ENCODE measurements at regions not wholly inside any gene's neighbourhood (a gene's known extent, or its start where the extent isn't known, plus 50 kb on each side); places are given as distances from the start of the nearest gene placed in this dataset.
"Not testable (repeated sequence)": the region's sequence is repeated elsewhere in the genome, so short reads cannot be mapped to it uniquely, and the experiment has no call there.

DNA sequence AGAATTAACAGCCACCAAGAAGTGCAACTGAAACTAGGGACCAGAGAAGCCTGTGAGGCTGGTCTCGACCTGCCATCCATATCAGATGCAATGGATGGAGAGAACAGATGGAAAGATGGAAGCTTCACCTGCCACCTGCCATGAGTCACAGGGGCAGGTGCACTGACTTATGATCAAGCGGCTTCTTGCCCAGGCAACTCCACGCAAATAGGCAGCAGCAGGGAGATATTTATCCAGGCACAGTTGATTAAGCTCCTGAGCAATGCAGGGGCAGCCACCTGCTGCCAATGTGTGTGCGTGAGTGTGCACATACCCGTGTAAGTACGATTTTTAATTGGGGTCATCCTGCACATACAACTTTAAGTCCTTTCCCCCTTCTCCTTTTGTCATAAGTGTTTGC lies 174.2 kb downstream of the PTPRU start:
- H3K4me3 ChIP-seq (ENCODE audit: extremely low read depth, insufficient read depth, low read length, poor library complexity, severe bottlenecking) = no peak overlapping the region
- H3K36me3 ChIP-seq (ENCODE audit: control insufficient read depth, insufficient read depth, low read length) = no peaks in the 10 kb centered on the region
- peaks cover 2% of the 10 kb centered on the region for H3K9me3 ChIP-seq (ENCODE audit: control insufficient read depth, low read length)
- WGBS, 2 experiments (ENCODE audit: insufficient coverage in 2 of 2) = 93 to 96% methylated on average over 6 of the region's 6 CpGs
- no peak overlapping the region for H3K27ac ChIP-seq (ENCODE audit: low read depth, low read length, severe bottlenecking)
- no peaks in the 10 kb centered on the region for H3K4me1 ChIP-seq (ENCODE audit: control insufficient read depth, insufficient read depth, low read length, poor library complexity, severe bottlenecking)

DNA sequence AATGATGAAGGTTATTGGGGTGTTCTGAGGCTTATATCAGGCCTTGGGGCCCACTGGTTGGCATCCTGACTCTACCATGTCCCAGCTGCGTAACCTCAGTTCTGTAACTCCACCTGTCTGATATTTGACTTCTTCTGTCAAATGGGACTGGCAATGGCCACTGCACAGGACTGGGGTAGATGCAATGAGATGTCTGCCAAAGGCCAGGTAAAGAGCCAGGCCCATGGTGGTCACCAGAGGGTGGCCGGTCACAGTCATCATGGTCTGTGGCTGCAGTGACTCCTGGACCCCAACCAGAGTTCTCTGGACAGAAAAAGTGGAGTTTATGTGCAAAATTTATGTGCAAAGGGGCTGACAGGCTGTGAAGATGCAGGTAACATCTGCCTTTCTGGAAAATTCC lies 173.3 kb downstream of the PTPRU start:
- no peaks in the 10 kb centered on the region for H3K36me3 ChIP-seq (ENCODE audit: control insufficient read depth, insufficient read depth, low read length)
- 74 to 91% methylated on average over 1 to 2 of the region's 2 CpGs for WGBS, 2 experiments (ENCODE audit: insufficient coverage in 2 of 2)
- H3K4me3 ChIP-seq (ENCODE audit: extremely low read depth, insufficient read depth, low read length, poor library complexity, severe bottlenecking) = no peak overlapping the region
- no peaks in the 10 kb centered on the region for H3K4me1 ChIP-seq (ENCODE audit: control insufficient read depth, insufficient read depth, low read length, poor library complexity, severe bottlenecking)
- H3K9me3 ChIP-seq (ENCODE audit: control insufficient read depth, low read length) = peaks cover 9% of the 10 kb centered on the region
- H3K27ac ChIP-seq (ENCODE audit: low read depth, low read length, severe bottlenecking) = no peak overlapping the region

DNA sequence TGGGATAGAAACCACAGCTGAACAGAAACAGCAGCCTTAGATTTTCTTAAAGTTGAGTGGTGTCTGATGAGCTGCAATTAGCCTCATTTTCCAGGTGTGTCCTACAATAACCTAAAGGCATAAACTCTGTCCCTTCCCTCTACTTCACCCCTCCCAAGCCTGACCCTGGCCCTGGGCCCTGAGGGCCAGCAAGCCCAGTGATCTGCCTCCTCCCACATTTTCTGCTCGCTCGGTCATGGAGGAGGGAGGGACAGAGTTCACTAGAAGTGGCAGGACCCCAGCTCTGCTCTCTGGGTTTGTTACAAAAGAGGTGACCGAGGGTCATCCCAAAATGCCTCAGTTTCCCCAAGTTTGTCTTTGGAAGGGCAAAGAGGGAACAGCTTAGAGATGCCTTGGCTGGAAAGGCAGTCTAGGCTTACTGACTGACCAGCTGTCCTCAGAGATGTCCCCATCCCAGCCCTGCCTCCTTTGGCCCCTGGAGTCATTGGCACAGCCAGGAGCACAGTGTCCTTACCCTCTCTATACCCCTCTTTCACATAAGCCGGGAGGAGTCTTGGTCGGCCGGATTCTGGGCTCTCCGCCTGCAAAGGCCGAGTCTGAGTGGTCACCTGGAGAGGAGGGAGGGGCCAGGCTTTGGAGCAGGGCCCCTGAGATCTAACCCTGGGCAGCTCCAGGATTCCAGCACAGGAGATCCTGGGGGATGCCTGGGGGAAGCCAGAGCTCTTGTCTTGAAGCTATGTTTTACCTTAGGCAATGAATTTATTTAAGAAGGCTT lies 172.7 kb downstream of the PTPRU start:
- no peaks in the 10 kb centered on the region for H3K4me1 ChIP-seq (ENCODE audit: control insufficient read depth, insufficient read depth, low read length, poor library complexity, severe bottlenecking)
- WGBS, 2 experiments (ENCODE audit: insufficient coverage in 2 of 2) = 83 to 85% methylated on average over 6 of the region's 8 CpGs
- no peak overlapping the region for H3K4me3 ChIP-seq (ENCODE audit: extremely low read depth, insufficient read depth, low read length, poor library complexity, severe bottlenecking)
- H3K27ac ChIP-seq (ENCODE audit: low read depth, low read length, severe bottlenecking) = no peak overlapping the region
- no peaks in the 10 kb centered on the region for H3K36me3 ChIP-seq (ENCODE audit: control insufficient read depth, insufficient read depth, low read length)
- H3K9me3 ChIP-seq (ENCODE audit: control insufficient read depth, low read length) = peaks cover 9% of the 10 kb centered on the region

DNA sequence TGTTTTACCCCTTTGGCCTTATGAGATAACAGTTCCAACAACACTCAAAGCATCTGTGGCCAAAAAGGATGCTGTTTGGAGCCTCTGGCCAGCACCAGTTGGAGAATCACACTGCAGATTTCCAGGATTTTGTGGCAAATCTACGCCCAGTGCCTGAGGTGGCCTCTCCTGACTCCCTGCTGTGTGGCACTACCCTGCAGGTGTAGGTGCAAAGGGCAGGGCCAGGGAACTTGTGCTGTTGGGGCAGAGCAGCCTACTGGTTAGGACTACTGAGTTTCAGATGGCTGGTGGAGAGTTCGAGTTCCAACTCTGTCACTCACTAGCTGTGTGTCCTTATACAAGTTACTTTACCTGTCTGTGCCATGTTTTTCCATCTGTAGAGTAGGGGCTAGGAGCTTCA lies 170.5 kb downstream of the PTPRU start:
- H3K36me3 ChIP-seq (ENCODE audit: control insufficient read depth, insufficient read depth, low read length) = no peaks in the 10 kb centered on the region
- H3K27ac ChIP-seq (ENCODE audit: low read depth, low read length, severe bottlenecking) = no peak overlapping the region
- no peak overlapping the region for H3K4me3 ChIP-seq (ENCODE audit: extremely low read depth, insufficient read depth, low read length, poor library complexity, severe bottlenecking)
- H3K4me1 ChIP-seq (ENCODE audit: control insufficient read depth, insufficient read depth, low read length, poor library complexity, severe bottlenecking) = no peaks in the 10 kb centered on the region
- WGBS, 2 experiments (ENCODE audit: insufficient coverage in 2 of 2) = 83 to 84% methylated on average over 2 of the region's 2 CpGs
- H3K9me3 ChIP-seq (ENCODE audit: control insufficient read depth, low read length) = peaks cover 9% of the 10 kb centered on the region

DNA sequence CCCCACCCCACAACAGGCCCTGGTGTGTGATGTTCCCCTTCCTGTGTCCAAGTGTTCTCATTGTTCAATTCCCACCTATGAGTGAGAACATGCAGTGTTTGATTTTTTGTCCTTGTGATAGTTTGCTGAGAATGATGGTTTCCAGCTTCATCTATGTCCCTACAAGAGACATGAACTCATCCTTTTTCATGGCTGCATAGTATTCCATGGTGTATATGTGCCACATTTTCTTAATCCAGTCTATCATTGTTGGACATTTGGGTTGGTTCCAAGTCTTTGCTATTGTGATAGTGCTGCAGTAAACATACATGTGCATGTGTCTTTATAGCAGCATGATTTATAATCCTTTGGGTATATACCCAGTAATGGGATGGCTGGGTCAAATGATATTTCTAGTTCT lies 163.9 kb downstream of the PTPRU start:
- not testable (repeated sequence) for H3K4me3 ChIP-seq (ENCODE audit: extremely low read depth, insufficient read depth, low read length, poor library complexity, severe bottlenecking); H3K4me1 ChIP-seq (ENCODE audit: control insufficient read depth, insufficient read depth, low read length, poor library complexity, severe bottlenecking); H3K9me3 ChIP-seq (ENCODE audit: control insufficient read depth, low read length); H3K36me3 ChIP-seq (ENCODE audit: control insufficient read depth, insufficient read depth, low read length); H3K27ac ChIP-seq (ENCODE audit: low read depth, low read length, severe bottlenecking)

GRCh38 chr1:29399465-29399864 lies 163.1 kb downstream of the PTPRU start:
- Histone ChIP-seq H3K36me3 (ENCODE audit: control insufficient read depth, insufficient read depth, low read length) (no peaks in the 10 kb centered on the region), H3K27ac (ENCODE audit: low read depth, low read length, severe bottlenecking) (no peak overlapping the region), H3K4me1 (ENCODE audit: control insufficient read depth, insufficient read depth, low read length, poor library complexity, severe bottlenecking) (no peaks in the 10 kb centered on the region), H3K4me3 (ENCODE audit: extremely low read depth, insufficient read depth, low read length, poor library complexity, severe bottlenecking) (no peak overlapping the region), H3K9me3 (ENCODE audit: control insufficient read depth, low read length) (no peaks in the 10 kb centered on the region)
- 0% methylated on average over 1 of the region's 1 CpG for WGBS, 2 experiments (ENCODE audit: insufficient coverage in 2 of 2)

- Histone ChIP-seq H3K9me3 (ENCODE audit: control insufficient read depth, low read length) (no peaks in the 10 kb centered on the region), H3K4me3 (ENCODE audit: extremely low read depth, insufficient read depth, low read length, poor library complexity, severe bottlenecking) (no peak overlapping the region), H3K27ac (ENCODE audit: low read depth, low read length, severe bottlenecking) (no peak overlapping the region), H3K36me3 (ENCODE audit: control insufficient read depth, insufficient read depth, low read length) (no peaks in the 10 kb centered on the region), H3K4me1 (ENCODE audit: control insufficient read depth, insufficient read depth, low read length, poor library complexity, severe bottlenecking) (no peaks in the 10 kb centered on the region)
- WGBS, 2 experiments (ENCODE audit: insufficient coverage in 2 of 2) = 77% methylated on average over 3 of the region's 3 CpGs; no CpG with 5 or more reads in 1 of the 2 experiments
Observed at GRCh38 chr1:29398431-29398830, 162.1 kb downstream of the PTPRU start.

- Histone ChIP-seq H3K36me3 (ENCODE audit: control insufficient read depth, insufficient read depth, low read length) (no peaks in the 10 kb centered on the region), H3K4me3 (ENCODE audit: extremely low read depth, insufficient read depth, low read length, poor library complexity, severe bottlenecking) (no peak overlapping the region), H3K4me1 (ENCODE audit: control insufficient read depth, insufficient read depth, low read length, poor library complexity, severe bottlenecking) (no peaks in the 10 kb centered on the region), H3K27ac (ENCODE audit: low read depth, low read length, severe bottlenecking) (no peak overlapping the region), H3K9me3 (ENCODE audit: control insufficient read depth, low read length) (no peaks in the 10 kb centered on the region)
- 92% methylated on average over 2 of the region's 8 CpGs; no CpG with 5 or more reads in 1 of the 2 experiments for WGBS, 2 experiments (ENCODE audit: insufficient coverage in 2 of 2)
Observed at GRCh38 chr1:29397981-29398380, 161.7 kb downstream of the PTPRU start.

DNA sequence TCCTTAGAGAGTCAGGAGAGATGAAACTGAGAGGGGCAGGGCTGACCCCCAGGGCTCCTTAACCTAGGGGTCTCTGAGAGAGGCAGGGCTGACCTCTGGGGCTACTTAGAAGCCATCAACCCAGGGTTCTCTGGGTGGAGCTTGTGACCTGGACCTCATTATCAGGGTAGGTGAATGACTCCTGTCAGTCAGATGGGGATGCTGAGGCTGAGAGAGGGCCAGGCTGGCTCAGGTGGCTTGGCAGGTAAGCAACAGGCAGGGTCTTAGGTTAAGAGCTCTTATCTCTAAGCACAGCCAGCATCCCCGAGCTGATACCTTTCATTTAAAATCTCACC lies 160.9 kb downstream of the PTPRU start:
- H3K4me3 ChIP-seq (ENCODE audit: extremely low read depth, insufficient read depth, low read length, poor library complexity, severe bottlenecking) = no peak overlapping the region
- H3K36me3 ChIP-seq (ENCODE audit: control insufficient read depth, insufficient read depth, low read length) = no peaks in the 10 kb centered on the region
- no peaks in the 10 kb centered on the region for H3K9me3 ChIP-seq (ENCODE audit: control insufficient read depth, low read length)
- 60 to 78% methylated on average over 1 of the region's 1 CpG for WGBS, 2 experiments (ENCODE audit: insufficient coverage in 2 of 2)
- no peaks in the 10 kb centered on the region for H3K4me1 ChIP-seq (ENCODE audit: control insufficient read depth, insufficient read depth, low read length, poor library complexity, severe bottlenecking)
- no peak overlapping the region for H3K27ac ChIP-seq (ENCODE audit: low read depth, low read length, severe bottlenecking)

GRCh38 chr1:29396438-29397255 lies 160.3 kb downstream of the PTPRU start:
- Histone ChIP-seq H3K27ac (ENCODE audit: low read depth, low read length, severe bottlenecking) (no peak overlapping the region), H3K4me3 (ENCODE audit: extremely low read depth, insufficient read depth, low read length, poor library complexity, severe bottlenecking) (no peak overlapping the region), H3K9me3 (ENCODE audit: control insufficient read depth, low read length) (no peaks in the 10 kb centered on the region), H3K4me1 (ENCODE audit: control insufficient read depth, insufficient read depth, low read length, poor library complexity, severe bottlenecking) (no peaks in the 10 kb centered on the region), H3K36me3 (ENCODE audit: control insufficient read depth, insufficient read depth, low read length) (no peaks in the 10 kb centered on the region)
- WGBS, 2 experiments (ENCODE audit: insufficient coverage in 2 of 2) = 79 to 81% methylated on average over 8 to 10 of the region's 10 CpGs

Measured in mesodermal cell (in vitro differentiated cells).